Body of pancreas (tissue), 4 donors: ENCODE measurements at regions not wholly inside any gene's neighbourhood (a gene's known extent, or its start where the extent isn't known, plus 50 kb on each side); places are given as distances from the start of the nearest gene placed in this dataset.

ENCODE experiments used
- ATAC-seq: fragments of 150-250 bp; one replicate; pipeline ENCODE4 v1.9.1; 2016
- DNase-seq, 4 donors: peaks; one replicate each; pipeline ENCODE4 v3.0.0-alpha.2; 2019
- H3K27ac ChIP-seq, 4 donors: fragments of 200-600 bp; sonication (generic); 1 replicate in 3 of 4; 2 replicates in 1 of 4; pipeline versions ENCODE4 v1.5.1 to v1.6.1; 2016 to 2019; ENCODE audit warnings: mild to moderate bottlenecking in 1 of 4, mixed read lengths in 1 of 4, moderate library complexity in 1 of 4
- H3K27me3 ChIP-seq, 2 donors: fragments of 200-600 bp; sonication (generic); one replicate each; pipeline ENCODE4 v1.6.0; 2016; ENCODE audit warnings: mild to moderate bottlenecking in 1 of 2
- H3K36me3 ChIP-seq, 2 donors: fragments of 200-600 bp; sonication (generic); replicated peaks in 1 of 2; 2 replicates each; pipeline ENCODE4 v1.5.1; 2016; ENCODE audit warnings: low read depth in 2 of 2; ENCODE audit not compliant: insufficient read depth in 1 of 2
- H3K4me1 ChIP-seq: fragments of 200-600 bp; sonication (generic); one replicate; pipeline ENCODE4 v1.6.0; 2016
- H3K4me3 ChIP-seq, 2 donors: fragments of 200-600 bp; sonication (generic); 1 replicate in 1 of 2; 2 replicates in 1 of 2; pipeline ENCODE4 v1.5.1; 2016 to 2019
- H3K9me3 ChIP-seq, 3 donors: fragments of 200-600 bp; sonication (generic); 1 replicate in 2 of 3; 2 replicates in 1 of 3; pipeline ENCODE4 v1.5.1; 2016
- CTCF ChIP-seq, 7 experiments: fragments of 450-650 bp in 4 of 7; fragments of 200-600 bp in 3 of 7; sonication (generic) in 3 of 7; IDR thresholded peaks; one replicate each; pipeline ENCODE4 v1.5.1; 2016 to 2019; ENCODE audit warnings: antibody characterized with exemption in 7 of 7
- POLR2A ChIP-seq, 3 donors: fragments of 450-650 bp; IDR thresholded peaks; one replicate each; pipeline ENCODE4 v1.6.1; 2016; ENCODE audit warnings: antibody characterized with exemption in 3 of 3, mild to moderate bottlenecking in 2 of 3
- WGBS, 2 donors: methylation state at CpG; one replicate each; pipeline ENCODE4 v1.1.5; 2017; 5-methylcytosine and 5-hydroxymethylcytosine counted together
- intact Hi-C: fragments of 100-400 bp; cut with DNase I; formaldehyde crosslinking; loops from one replicate; pipeline ENCODE4 v1.15.1; 2023

GRCh38 chr1:112332176-112333150 lies 63.6 kb upstream of the CTTNBP2NL start:
- H3K27ac ChIP-seq = no peak overlapping the region
- 60 to 63% methylated on average over 9 of the region's 9 CpGs for WGBS, 2 donors
- DNase-seq = no peak

GRCh38 chr1:112335351-112335750 lies 60.7 kb upstream of the CTTNBP2NL start:
- Histone ChIP-seq H3K4me3 (no peak overlapping the region), H3K27ac (no peak overlapping the region), H3K27me3 (no peaks in the 10 kb centered on the region), H3K4me1 (peaks cover 9% of the 10 kb centered on the region), H3K9me3 (no peaks in the 10 kb centered on the region), H3K36me3 (no peaks in the 10 kb centered on the region)
- WGBS, 2 donors = 81 to 84% methylated on average over 3 of the region's 3 CpGs
- intact Hi-C loops = no loop called here
- ATAC-seq = no peak
- no peak for DNase-seq
- no peak for TF ChIP-seq POLR2A (IDR thresholded peaks at IDR 0.05)
- no peak for TF ChIP-seq CTCF (IDR thresholded peaks at IDR 0.05)

More at GRCh38 chr1:112332176-112333150, 63.6 kb upstream of the CTTNBP2NL start:
- H3K4me1 ChIP-seq = peaks cover 9% of the 10 kb centered on the region
- H3K27me3 ChIP-seq = no peaks in the 10 kb centered on the region
- TF ChIP-seq CTCF (IDR thresholded peaks at IDR 0.05) = no peak
- TF ChIP-seq POLR2A (IDR thresholded peaks at IDR 0.05) = no peak
- intact Hi-C loops = no loop called here
- no peak overlapping the region for H3K4me3 ChIP-seq
- ATAC-seq = no peak
- H3K9me3 ChIP-seq = no peaks in the 10 kb centered on the region
- H3K36me3 ChIP-seq = no peaks in the 10 kb centered on the region

GRCh38 chr1:112337028-112337531 lies 58.9 kb upstream of the CTTNBP2NL start:
- no peaks in the 10 kb centered on the region for H3K9me3 ChIP-seq
- no peaks in the 10 kb centered on the region for H3K36me3 ChIP-seq
- WGBS, 2 donors = 12 to 23% methylated on average over 13 of the region's 13 CpGs
- peak; percentile 48 to 64 (median 52) for DNase-seq
- TF ChIP-seq CTCF (IDR thresholded peaks at IDR 0.05) = peak; percentile 48 to 67 (median 60)
- no peak for TF ChIP-seq POLR2A (IDR thresholded peaks at IDR 0.05)
- intact Hi-C loops = no loop called here
- H3K27me3 ChIP-seq = no peaks in the 10 kb centered on the region
- no peak overlapping the region for H3K4me3 ChIP-seq
- no peak overlapping the region for H3K27ac ChIP-seq
- H3K4me1 ChIP-seq = peaks cover 9% of the 10 kb centered on the region
- ATAC-seq = peak; percentile 63

- peaks cover 4% of the 10 kb centered on the region for H3K4me1 ChIP-seq
These were observed 54.0 kb upstream of the CTTNBP2NL start for GRCh38 chr1:112341986-112342385.

More at GRCh38 chr1:112341986-112342385, 54.0 kb upstream of the CTTNBP2NL start:
- Histone ChIP-seq H3K4me3 (no peak overlapping the region), H3K9me3 (no peaks in the 10 kb centered on the region), H3K27me3 (no peaks in the 10 kb centered on the region), H3K27ac (no peak overlapping the region), H3K36me3 (no peaks in the 10 kb centered on the region)
- intact Hi-C loops = no loop called here
- 80 to 84% methylated on average over 4 of the region's 4 CpGs for WGBS, 2 donors
- TF ChIP-seq CTCF (IDR thresholded peaks at IDR 0.05) (no peak), POLR2A (IDR thresholded peaks at IDR 0.05) (no peak)
- no peak for DNase-seq
- ATAC-seq = no peak
